GM21367 (cell line): ENCODE measurements at regions not wholly inside any gene's neighbourhood (a gene's known extent, or its start where the extent isn't known, plus 50 kb on each side); places are given as distances from the start of the nearest gene placed in this dataset.
"Not testable (repeated sequence)": the region's sequence is repeated elsewhere in the genome, so short reads cannot be mapped to it uniquely, and the experiment has no call there.

Experiments
- ATAC-seq: cut with Tn5 transposase; IDR thresholded peaks from one replicate; pipeline ENCODE4 v1.9.1; 2021; ENCODE audit not compliant: unreplicated experiment

DNA sequence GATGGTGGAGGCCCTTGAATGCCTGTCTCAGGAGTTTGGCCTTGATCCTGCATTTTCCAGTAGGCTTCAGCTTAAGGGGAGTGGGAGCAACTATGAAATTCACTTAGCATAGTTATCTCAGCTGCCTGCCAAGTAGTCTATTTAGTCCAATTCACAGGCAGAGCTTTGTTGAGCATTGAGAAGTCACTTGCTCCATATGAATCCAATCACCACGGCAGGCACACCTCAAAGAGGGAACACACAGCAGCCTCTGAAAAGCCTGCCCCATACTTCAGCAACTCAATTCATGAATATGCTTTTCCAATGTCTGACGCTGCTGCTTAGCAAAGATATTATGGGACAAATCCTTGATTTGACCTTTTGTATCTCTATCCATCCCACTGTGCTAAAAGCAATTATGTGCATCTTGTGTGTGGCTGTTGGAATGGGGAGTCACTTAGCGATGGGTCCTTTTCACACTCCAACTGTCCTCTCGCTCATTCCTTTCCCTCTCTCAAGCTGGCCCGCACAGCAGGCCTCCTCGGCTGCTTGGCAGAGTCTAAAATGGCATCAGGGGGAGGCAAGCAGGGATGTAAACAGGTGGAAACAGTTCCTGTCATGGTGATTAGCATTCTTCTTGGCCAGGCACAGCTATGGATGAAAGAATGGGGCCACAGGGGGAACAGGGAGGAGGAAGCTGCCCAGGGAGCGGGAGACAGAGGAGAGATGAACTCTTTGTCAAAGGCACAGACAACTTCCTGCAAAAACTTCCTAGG is 56.0 kb upstream of the LRPPRC start:
- ATAC-seq, result no peak

DNA sequence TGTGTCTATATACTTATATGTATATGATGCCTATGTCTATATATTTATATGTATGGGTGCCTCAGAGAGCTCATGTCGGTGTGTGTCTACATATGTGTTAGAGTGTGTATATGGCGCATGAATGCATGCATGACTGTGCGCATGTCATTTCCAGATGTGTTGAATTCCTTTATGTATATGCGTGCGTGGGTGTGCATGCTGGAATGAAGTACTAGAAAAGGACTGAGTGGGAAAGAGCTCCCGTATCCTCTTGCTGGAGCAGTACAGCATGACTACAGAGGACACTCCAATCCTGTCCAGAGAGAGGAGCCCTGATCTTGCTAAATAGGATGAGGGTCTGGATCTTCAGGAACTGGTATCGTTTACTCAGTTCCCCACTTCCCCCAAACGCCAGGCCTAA is 56.8 kb upstream of the LRPPRC start:
- ATAC-seq, result no peak

DNA sequence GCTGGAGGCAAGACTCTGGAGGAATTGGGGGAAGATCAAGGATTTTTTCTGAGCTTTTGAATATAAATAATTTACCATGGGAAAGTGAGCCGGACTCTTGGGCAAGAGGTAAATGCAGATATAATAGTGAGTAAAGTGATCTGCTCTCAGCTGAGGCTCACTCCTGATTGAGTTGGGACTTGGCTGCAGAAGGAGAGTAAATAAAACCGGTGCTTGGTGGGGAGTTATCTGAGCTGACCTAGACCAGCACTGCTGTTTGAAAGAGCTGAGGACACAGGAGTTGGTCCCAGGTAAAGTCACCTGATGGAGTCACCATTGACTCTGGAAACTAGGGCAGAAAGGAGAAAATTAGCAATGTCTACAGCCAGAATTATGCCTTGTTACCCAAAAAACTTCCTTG is 57.3 kb upstream of the LRPPRC start:
- no peak for ATAC-seq

DNA sequence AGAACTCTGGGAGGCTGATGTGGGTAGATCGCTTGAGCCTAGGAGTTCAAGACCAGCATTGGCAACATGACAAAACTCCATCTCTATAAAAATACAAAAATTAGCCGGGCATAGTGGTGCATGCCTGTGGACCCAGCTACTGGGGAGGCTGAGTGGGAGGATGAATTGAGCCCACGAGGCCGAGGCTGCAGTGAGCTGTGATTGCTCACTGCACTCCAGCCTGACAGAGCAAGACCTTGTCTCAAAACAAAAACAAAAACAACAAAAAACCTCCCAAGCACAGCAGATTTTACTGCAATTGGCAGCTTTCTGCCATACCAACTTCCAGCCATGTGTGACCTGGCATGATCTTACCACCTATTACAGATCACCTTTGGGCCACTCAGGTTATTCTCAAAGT is 57.7 kb upstream of the LRPPRC start:
- no peak for ATAC-seq

DNA sequence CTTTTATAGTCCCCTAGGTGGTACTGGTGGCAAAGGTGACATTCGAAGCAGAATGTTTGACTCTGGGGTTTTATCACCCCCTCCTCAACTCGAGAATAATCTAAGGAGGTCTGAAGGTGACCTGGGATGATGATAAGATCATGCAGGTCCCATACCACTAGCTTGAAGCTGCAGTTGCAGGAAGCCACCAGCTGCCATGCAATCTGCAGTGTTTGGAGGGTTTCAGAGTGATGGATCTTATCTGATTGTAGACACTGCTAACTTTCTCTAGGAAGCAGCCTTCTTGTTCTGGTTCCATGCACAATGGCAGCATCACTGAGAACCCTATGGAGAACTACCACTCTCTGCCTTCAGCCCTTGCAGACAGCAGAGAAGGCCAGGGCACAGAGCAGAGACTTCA is 59.4 kb upstream of the LRPPRC start:
- ATAC-seq, result no peak

DNA sequence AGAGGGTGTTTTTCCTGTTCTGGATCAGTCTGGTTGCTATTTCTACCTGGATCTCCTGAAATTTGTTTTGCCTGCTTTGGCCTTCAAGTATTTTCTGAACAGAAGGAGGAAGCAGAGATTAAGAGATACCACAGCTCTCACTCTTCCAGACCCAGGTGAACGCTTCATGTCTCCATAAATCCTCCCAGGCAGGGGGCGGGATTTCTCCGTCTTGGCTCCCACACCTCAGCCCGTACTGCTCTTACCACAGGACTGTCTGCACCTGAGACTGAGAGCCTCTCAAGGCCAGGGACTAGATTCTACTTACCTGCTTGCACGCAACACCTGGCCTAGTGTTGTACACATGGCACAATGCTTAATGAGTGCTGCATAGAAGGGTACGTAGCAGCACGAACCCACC is 59.9 kb upstream of the LRPPRC start:
- ATAC-seq, result no peak

DNA sequence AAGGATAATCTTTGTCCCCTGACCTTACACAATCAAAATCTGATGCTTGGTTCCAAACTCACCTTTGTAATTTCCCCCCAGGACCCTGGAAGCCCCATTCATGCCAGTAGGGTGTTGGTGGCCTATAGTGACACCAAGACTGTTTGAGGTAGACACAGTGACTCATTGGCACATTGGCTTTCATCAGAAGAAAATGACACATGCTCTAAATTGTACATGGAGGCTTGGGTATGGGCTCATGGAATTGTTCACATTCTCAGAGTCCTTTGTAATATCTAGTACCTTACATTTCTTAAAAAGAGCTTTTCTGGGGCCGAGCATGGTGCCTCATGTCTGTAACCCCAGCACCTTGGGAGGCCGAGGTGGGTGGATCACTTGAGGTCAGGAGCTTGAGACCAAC is 61.2 kb upstream of the LRPPRC start:
- no peak for ATAC-seq

DNA sequence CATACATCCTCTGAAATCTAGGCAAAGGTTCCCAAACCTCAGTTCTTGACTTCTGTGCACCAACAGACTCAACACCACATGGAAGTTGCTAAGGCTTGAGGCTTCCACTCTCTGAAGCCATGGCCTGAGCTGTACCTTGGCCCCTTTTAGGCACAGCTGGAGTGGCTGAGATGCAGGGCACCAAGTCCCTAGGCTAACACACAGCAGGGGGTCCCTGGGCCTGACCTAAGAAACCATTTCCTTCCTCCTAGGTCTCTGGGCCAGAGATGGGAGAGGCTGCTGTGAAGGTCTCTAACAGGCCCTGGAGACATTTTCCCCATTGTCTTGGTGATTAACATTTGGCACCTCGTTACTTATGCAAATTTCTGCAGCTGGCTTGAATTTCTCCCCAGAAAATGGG is 64.5 kb upstream of the LRPPRC start:
- not testable (repeated sequence) for ATAC-seq

DNA sequence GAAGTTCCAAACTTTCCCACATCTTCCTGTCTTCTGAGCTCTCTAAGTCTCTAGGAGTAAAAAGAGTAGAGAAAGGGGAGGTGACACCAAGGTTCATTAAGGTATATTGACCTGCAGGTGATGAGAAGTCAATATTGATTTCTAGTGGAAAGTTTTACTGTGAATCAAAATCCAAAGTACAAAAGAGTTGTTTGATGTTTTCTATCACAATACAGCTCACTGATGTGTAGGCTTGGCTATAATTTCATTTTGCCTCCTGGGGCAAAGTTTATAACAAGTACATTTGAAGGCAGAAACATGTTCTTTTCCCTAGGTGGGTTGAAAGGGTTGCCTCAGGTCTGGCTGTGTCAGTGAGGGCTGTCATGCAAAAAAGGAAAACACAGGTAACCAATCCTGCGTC is 65.2 kb upstream of the LRPPRC start:
- no peak for ATAC-seq

DNA sequence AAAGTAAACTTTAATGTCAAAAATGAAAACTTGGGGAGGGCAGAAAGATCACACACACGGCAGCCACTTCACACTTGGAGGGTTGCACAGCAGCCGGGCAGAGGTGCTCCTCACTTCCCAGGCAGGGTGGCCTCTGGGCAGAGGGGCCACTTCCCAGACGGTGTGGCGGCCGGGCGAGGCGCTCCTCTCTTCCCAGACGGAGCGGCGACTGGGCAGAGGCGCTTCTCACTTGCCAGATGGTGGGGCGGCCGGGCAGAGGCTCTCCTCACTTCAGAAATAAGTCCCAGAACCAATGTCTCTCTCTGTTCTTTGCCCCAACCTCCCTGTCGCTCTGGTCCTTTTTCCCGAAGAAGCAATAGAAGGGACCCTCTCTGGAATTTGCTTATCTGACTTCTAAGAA is 65.7 kb upstream of the LRPPRC start:
- ATAC-seq, result no peak

DNA sequence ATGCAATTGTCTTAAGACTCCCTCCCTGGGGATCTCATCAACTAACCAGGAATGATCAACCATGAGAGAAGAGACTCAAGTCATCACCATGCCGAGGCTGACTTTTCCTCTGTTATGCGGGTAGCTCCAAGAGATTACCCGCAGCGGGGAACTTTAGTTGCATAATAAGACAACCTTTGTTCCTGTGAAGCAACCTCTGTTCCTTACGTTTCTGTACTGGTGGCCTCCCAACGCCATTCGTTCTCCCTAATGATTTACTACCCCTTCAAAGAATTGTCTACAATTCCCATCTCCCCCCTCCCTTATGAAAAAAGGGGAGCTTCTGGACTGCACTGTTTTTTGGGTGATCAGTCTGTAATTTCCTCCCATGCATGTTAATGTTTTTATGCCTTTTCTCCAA is 66.1 kb upstream of the LRPPRC start:
- no peak for ATAC-seq

DNA sequence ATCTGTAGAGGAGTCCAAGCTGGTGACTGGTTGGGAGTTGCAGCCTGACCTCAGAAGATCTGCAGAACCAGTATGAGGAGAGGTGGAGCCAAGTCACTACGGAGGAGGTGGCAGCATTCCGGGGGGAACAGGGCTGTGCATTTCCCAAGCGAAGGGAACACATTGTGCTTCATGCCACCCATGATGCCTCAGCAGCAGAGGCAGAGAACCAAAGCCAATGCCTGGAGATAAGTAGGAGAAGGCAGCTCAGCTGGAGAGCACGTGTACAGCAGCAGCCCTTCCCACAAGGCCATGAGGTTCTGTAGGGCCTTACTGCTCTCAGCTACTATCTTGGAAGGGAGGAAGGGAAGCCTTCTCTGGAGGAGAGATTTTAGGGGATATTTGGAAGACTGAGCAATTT is 67.2 kb upstream of the LRPPRC start:
- no peak for ATAC-seq

DNA sequence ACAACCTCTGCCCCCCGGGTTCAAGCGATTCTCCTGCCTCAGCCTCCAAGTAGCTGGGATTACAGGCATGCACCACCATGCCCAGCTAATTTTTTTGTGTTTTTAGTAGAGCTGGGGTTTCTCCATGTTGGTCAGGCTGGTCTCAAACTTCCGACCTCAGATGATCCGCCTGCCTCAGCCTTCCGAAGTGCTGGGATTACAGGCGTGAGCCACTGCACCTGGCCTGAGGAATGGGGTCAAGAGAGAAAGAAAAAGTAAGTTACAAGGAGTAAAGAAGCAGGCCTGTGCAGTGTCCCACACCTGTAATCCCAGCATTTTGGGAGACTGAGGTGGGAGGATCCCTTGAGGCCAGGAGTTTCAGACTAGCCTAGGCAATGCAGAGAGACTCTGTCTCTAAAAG is 68.5 kb upstream of the LRPPRC start:
- not testable (repeated sequence) for ATAC-seq

DNA sequence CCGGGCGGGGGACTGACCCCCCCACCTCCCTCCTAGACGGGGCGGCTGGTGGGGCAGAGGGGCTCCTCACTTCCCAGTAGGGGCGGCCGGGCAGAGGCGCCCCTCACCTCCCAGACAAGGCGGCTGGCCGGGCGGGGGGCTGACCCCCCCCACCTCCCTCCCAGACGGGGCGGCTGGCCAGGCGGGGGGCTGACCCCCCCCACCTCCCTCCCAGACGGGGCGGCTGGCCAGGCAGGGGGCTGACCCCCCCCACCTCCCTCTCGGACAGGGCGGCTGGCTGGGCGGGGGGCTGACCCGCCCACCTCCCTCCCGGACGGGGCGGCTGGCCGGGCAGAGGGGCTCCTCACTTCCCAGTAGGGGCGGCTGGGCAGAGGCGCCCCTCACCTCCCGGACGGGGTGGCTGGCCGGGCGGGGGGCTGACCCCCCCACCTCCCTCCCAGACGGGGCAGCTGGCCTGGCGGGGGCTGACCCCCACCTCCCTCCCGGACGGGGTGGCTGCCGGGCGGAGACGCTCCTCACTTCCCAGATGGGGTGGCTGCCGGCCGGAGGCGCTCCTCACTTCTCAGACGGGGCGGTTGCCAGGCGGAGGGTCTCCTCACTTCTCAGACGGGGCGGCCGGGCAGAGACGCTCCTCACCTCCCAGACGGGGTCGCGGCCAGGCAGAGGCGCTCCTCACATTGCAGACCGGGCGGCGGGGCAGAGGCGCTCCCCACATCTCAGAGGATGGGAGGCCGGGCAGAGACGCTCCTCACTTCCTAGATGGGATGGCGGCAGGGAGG is 71.4 kb upstream of the LRPPRC start:
- not testable (repeated sequence) for ATAC-seq

DNA sequence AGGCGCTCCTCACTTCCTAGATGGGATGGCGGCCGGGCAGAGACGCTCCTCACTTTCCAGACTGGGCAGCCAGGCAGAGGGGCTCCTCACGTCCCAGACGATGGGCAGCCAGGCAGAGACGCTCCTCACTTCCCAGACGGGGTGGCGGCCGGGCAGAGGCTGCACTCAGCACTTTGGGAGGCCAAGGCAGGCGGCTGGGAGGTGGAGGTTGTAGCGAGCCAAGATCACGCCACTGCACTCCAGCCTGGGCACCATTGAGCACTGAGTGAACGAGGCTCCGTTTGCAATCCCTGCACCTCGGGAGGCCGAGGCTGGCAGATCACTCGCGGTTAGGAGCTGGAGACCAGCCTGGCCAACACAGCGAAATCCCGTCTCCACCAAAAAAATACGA is 72.0 kb upstream of the LRPPRC start:
- not testable (repeated sequence) for ATAC-seq

DNA sequence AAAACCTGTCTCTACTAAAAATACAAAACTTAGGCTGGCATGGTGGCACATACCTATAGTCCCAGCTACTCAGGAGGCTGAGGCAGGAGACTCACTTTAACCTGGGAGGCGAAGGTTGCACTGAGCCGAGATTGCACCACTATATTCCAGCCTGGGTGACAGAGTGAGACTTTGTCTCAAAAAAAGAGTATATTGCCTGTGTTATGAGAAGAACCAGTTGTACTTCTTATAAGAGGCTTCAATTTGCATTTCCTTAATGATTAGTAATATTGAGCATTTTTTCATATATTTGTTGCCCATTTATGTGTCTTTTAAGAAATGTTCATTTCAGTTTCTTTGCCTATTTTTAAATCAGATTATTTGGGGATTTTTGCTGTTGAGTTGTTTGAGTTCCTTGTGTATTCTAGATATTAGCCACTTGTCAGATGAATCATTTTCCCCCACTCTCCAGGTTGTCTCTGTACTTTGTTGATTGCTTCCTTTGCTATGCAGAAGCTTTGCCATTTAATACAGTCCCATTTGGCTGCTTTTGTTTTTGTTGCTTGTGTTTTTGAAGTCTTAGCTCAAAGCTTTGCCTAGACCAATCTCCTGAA is 75.8 kb upstream of the LRPPRC start:
- ATAC-seq, result no peak

DNA sequence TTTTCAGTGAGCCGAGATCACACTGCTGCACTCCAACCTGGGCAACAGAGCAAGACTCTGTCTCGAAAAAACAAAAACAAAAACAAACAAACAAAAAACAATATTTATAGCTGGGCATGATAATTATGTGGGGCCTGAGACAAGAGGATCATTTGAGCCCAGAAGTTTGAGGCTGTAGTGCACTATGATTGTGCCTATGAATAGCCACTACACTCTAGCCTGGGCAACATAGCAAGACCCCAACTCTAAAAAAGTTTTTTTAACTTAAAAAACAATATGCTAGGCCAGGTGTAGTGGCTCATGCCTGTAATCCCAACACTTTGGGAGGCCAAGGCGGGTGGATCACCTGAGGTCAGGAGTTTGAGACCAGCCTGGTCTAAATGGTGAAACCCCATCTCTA is 77.9 kb upstream of the LRPPRC start:
- ATAC-seq, result not testable (repeated sequence)

DNA sequence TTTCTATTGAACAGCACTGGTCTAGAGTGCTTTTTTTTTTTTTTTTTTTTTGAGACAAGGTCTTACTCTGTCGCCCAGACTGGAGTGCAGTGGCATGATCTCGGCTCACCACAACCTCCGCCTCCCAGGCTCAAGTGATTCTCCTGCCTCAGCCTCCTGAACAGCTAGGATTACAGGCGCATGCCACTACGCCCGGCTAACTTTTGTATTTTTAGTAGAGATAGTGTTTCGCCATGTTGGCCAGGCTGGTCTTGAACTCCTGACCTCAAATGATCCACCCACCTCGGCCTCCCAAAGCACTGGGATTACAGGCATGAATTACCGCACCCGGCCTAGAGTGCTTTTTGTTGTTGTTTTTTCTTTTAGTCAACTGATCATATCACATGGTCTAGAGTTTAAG is 79.0 kb upstream of the LRPPRC start:
- not testable (repeated sequence) for ATAC-seq

DNA sequence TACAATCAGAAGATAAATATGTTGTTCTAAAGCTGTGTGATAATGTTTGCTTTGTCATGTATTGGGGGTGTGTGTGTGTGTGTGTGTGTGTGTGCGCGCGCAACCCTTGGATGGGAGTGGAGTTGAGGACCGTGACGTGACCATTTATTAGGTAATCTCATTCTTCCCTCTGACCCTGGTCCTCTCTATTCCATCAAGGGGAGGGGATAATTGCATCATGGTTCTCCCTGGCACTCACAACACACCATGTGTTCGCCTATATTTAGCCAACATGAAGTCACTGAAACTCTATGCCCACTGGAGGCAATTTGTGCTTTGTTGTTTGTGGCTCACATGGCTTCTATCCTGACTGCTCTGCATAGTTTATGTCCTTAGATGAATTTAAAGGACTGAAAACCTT is 79.8 kb upstream of the LRPPRC start:
- no peak for ATAC-seq

DNA sequence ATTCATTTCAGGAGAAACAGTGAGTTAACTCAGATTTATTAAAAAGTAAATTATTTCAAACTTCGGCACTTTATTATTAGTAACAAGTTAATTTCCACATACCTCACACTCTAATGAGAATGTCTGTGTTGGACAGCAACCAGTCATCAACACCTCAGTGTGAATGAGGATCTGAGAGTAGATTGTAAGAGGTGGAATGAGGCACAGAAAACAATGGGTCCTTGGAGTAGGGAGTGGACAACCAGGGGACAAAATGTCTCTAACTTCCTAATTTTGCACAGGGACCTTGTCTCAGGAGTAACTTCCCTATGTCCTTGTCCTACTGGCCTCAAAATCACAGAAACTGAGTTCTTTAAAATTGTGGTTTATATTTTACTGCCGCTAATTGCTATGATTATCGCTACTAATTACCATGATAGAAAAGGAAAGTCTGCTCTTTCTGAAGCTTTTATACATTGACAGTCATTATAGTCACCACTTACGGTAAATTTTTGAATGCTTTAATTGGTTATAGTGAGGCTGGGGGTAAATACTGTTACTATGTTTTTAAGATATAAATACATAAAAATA is 82.2 kb upstream of the LRPPRC start:
- ATAC-seq, result no peak

DNA sequence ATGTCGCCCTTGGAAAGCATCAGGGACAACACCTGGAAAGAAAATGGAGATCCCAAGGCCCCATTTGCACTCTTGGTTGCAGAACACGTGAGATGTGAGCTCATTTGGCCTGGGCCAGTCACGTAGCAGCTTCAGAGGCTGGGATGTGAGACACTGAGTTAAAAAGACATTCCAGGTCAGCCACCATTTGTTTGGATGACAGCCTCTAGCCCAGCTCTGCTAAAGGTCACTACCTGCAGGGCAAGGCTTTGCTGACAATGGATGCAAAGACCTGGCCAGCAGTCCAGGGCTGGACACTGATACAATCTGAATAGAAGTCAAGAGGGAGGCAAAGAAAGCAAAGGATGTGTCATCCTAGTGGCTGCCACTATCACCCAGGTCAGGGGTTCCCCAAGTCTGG is 83.9 kb upstream of the LRPPRC start:
- no peak for ATAC-seq

DNA sequence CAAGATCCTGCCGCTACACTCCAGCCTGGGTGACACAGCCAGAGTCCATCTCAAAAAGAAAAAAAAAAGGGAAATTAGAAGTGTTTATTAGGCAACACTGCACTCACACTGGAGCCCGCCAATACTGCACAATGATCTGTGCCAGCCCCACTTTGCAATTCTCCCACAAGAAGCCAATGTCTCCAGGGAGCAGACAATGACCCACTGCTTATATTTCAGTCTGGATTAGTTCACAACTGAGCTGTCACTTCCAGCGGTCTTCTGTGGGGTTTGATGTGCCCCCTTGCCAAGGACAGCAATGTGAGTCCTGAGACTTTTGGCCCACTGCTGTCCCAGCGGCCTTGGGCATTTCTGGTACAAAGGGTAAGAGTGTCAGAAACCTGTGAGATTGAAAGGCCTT is 85.6 kb upstream of the PPM1B start:
- ATAC-seq, result no peak
